ENCODE measurements at regions not wholly inside any gene's neighbourhood (a gene's known extent, or its start where the extent isn't known, plus 50 kb on each side); places are given as distances from the start of the nearest gene placed in this dataset.

DNA sequence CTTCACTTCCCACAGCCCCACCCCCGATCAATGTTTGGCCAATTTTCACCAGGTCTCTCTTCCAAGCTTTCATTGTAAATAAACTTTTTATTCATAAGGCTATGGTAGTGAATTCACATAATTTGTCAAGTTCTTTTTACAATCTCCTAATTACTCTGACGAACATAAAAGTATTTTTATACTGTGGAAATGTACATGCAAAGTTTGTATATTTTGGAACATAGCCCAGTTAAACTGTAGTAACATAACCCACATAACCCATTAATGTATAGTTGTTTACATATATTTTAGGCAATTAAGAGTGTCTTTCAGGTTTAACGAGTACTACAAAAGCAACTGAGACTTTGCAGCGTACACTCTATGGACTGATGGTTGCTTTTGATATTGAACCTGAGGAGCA lies 228.3 kb upstream of the ERBB4 start (continued):
- TF ChIP-seq, protein P1, sequence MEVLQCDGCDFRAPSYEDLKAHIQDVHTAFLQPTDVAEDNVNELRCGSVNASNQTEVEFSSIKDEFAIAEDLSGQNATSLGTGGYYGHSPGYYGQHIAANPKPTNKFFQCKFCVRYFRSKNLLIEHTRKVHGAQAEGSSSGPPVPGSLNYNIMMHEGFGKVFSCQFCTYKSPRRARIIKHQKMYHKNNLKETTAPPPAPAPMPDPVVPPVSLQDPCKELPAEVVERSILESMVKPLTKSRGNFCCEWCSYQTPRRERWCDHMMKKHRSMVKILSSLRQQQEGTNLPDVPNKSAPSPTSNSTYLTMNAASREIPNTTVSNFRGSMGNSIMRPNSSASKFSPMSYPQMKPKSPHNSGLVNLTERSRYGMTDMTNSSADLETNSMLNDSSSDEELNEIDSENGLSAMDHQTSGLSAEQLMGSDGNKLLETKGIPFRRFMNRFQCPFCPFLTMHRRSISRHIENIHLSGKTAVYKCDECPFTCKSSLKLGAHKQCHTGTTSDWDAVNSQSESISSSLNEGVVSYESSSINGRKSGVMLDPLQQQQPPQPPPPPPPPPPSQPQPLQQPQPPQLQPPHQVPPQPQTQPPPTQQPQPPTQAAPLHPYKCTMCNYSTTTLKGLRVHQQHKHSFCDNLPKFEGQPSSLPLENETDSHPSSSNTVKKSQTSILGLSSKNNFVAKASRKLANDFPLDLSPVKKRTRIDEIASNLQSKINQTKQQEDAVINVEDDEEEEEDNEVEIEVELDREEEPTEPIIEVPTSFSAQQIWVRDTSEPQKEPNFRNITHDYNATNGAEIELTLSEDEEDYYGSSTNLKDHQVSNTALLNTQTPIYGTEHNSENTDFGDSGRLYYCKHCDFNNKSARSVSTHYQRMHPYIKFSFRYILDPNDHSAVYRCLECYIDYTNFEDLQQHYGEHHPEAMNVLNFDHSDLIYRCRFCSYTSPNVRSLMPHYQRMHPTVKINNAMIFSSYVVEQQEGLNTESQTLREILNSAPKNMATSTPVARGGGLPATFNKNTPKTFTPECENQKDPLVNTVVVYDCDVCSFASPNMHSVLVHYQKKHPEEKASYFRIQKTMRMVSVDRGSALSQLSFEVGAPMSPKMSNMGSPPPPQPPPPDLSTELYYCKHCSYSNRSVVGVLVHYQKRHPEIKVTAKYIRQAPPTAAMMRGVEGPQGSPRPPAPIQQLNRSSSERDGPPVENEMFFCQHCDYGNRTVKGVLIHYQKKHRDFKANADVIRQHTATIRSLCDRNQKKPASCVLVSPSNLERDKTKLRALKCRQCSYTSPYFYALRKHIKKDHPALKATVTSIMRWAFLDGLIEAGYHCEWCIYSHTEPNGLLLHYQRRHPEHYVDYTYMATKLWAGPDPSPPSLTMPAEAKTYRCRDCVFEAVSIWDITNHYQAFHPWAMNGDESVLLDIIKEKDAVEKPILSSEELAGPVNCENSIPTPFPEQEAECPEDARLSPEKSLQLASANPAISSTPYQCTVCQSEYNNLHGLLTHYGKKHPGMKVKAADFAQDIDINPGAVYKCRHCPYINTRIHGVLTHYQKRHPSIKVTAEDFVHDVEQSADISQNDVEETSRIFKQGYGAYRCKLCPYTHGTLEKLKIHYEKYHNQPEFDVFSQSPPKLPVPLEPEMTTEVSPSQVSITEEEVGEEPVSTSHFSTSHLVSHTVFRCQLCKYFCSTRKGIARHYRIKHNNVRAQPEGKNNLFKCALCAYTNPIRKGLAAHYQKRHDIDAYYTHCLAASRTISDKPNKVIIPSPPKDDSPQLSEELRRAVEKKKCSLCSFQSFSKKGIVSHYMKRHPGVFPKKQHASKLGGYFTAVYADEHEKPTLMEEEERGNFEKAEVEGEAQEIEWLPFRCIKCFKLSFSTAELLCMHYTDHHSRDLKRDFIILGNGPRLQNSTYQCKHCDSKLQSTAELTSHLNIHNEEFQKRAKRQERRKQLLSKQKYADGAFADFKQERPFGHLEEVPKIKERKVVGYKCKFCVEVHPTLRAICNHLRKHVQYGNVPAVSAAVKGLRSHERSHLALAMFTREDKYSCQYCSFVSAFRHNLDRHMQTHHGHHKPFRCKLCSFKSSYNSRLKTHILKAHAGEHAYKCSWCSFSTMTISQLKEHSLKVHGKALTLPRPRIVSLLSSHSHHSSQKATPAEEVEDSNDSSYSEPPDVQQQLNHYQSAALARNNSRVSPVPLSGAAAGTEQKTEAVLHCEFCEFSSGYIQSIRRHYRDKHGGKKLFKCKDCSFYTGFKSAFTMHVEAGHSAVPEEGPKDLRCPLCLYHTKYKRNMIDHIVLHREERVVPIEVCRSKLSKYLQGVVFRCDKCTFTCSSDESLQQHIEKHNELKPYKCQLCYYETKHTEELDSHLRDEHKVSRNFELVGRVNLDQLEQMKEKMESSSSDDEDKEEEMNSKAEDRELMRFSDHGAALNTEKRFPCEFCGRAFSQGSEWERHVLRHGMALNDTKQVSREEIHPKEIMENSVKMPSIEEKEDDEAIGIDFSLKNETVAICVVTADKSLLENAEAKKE (CRISPR knock-in tag; IDR thresholded peaks at IDR 0.05): no peak

DNA sequence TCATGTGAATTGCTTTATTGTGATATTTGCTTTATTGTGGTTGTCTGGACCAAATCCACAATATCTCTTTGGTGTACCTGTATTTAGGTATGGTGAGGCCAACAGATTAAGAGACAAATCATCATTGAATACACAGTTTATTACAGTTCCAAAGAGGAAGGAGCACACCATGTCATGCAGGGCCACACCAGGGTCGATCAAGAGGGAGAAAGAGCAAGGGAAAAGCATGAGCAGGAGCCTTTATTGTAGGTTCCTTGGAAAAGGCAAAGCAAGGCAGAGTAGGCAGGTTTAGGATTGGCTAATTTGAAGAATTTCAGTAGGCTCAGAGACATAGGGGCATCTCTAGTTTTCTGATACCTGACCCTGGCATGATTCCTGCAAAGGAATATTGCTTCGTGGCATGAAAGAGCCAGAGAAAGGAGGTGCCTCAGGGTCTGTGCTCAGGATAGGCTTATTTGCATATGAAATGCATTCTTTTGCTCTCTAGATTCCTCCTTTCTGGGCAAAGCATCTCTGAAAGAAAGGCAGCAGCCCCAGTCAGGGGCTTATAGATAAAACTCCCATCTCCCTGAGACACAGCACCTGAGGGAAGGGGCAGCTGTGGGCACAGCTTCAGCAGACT lies 214.2 kb upstream of the ERBB4 start:
- no peak for TF ChIP-seq ZNF114 (CRISPR knock-in tag; IDR thresholded peaks at IDR 0.05)
- Histone ChIP-seq H4K20me1 (replicated peaks; ENCODE audit: insufficient read depth) (no peaks in the 10 kb centered on the region), H3K4me1 (ENCODE audit: insufficient read depth) (peaks cover 3% of the 10 kb centered on the region; the same call in 1 of the 2 replicates), H2AFZ (no peak overlapping the region), H3K4me2 (no peak overlapping the region), H3K79me2 (replicated peaks; ENCODE audit: insufficient read depth) (no peaks in the 10 kb centered on the region), H3K9me2 (ENCODE audit: insufficient read depth) (peaks cover 12% of the 10 kb centered on the region; the same call in 1 of the 2 replicates), H3K27me3 (ENCODE audit: insufficient read depth) (no peaks in the 10 kb centered on the region), H3K27ac (ENCODE audit: low read depth) (peak overlapping the region; percentile 36; the same call in 1 of the 2 replicates), H3F3A (replicated peaks; ENCODE audit: low read depth) (no peaks in the 10 kb centered on the region), H3K36me3 (ENCODE audit: insufficient read depth) (peaks cover 8% of the 10 kb centered on the region; the same call in 1 of the 2 replicates), H3K4me3 (no peak overlapping the region)
- DNase-seq (ENCODE audit: low spot score) (peak; percentile 75), ATAC-seq (peak; percentile 98)
- Mint-ChIP-seq H3K4me3 (no peak overlapping the region), H3K27me3 (ENCODE audit: insufficient read depth, low read depth, poor library complexity) (peaks cover 6% of the 10 kb centered on the region), H3K9me3 (peaks cover 55% of the 10 kb centered on the region), H3K27ac (no peak overlapping the region), H3K4me1 (peaks cover 13% of the 10 kb centered on the region), H3K36me3 (ENCODE audit: low read depth) (peaks cover 58% of the 10 kb centered on the region)

DNA sequence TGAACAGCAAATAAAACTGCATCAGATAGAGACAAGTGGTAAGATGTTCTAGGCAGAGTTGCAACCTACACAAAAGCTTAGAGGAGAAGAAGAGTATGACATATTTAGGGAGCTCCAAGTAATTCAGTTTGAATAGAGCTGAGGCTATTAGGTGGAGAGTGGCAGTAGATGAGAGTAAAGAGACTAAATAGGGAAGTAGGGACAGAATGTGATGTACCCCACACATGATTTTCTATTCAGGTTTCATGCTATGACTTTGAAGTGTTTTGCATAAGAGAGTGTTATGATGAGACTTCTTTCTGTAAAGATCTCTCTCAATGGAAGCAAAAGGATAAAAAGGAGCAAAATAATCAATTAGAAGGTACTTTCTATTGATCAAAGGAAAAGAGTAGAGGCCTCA lies 206.8 kb upstream of the ERBB4 start:
- H3K4me1 Mint-ChIP-seq: peaks cover 4% of the 10 kb centered on the region; the same call in 2 of the 3 replicates
- no peak overlapping the region for H3K4me3 ChIP-seq
- TF ChIP-seq EZH2 (IDR thresholded peaks at IDR 0.05; ENCODE audit: low read depth, unreplicated experiment) (no peak), STAT1 (IDR thresholded peaks at IDR 0.05; ENCODE audit: unreplicated experiment) (no peak)
- TF ChIP-seq, protein P1 (CRISPR knock-in tag; IDR thresholded peaks at IDR 0.05): no peak

More for the DNA sequence above, 206.8 kb upstream of the ERBB4 start:
- H2AFZ ChIP-seq: no peak overlapping the region
- H3K9me2 ChIP-seq (ENCODE audit: insufficient read depth): no peaks in the 10 kb centered on the region
- no peaks in the 10 kb centered on the region for H3F3A ChIP-seq (replicated peaks; ENCODE audit: low read depth)
- no peak overlapping the region for H3K27ac Mint-ChIP-seq
- no peaks in the 10 kb centered on the region for H3K4me1 ChIP-seq (ENCODE audit: insufficient read depth)
- H3K79me2 ChIP-seq (replicated peaks; ENCODE audit: insufficient read depth): no peaks in the 10 kb centered on the region
- DNase-seq (ENCODE audit: low spot score): no peak
- H3K36me3 ChIP-seq (ENCODE audit: insufficient read depth): no peaks in the 10 kb centered on the region
- no peak overlapping the region for H3K4me2 ChIP-seq
- no peaks in the 10 kb centered on the region for H3K9me3 Mint-ChIP-seq
- H3K27ac ChIP-seq (ENCODE audit: low read depth): no peak overlapping the region
- H3K36me3 Mint-ChIP-seq (ENCODE audit: low read depth): peaks cover under 1% of the 10 kb centered on the region; the same call in 1 of the 3 replicates
- H3K27me3 ChIP-seq (ENCODE audit: insufficient read depth): no peaks in the 10 kb centered on the region
- H3K4me3 Mint-ChIP-seq: no peak overlapping the region
- H4K20me1 ChIP-seq (replicated peaks; ENCODE audit: insufficient read depth): no peaks in the 10 kb centered on the region
- peaks cover 4% of the 10 kb centered on the region for H3K27me3 Mint-ChIP-seq (ENCODE audit: insufficient read depth, low read depth, poor library complexity)
- no peak for ATAC-seq

Measured in GM23338 (cell line).